GM10266 (cell line): ENCODE measurements at regions not wholly inside any gene's neighbourhood (a gene's known extent, or its start where the extent isn't known, plus 50 kb on each side); places are given as distances from the start of the nearest gene placed in this dataset.
A peak's percentile ranks its signal among the peaks of the same experiment; 100 is the strongest.
"Not testable (repeated sequence)": the region's sequence is repeated elsewhere in the genome, so short reads cannot be mapped to it uniquely, and the experiment has no call there.

ENCODE experiments used
- DNase-seq: peaks from one replicate; pipeline ENCODE4 v3.0.0; 2012; ENCODE audit errors: extremely low spot score
- TF ChIP-seq, protein P1 (sequence below): IDR thresholded peaks from 2 replicates; pipeline ENCODE4 v1.5.1; 2012; ENCODE audit warnings: mild to moderate bottlenecking, low read depth; ENCODE audit not compliant: control insufficient read depth, insufficient read depth; ENCODE audit errors: missing control alignments

DNA sequence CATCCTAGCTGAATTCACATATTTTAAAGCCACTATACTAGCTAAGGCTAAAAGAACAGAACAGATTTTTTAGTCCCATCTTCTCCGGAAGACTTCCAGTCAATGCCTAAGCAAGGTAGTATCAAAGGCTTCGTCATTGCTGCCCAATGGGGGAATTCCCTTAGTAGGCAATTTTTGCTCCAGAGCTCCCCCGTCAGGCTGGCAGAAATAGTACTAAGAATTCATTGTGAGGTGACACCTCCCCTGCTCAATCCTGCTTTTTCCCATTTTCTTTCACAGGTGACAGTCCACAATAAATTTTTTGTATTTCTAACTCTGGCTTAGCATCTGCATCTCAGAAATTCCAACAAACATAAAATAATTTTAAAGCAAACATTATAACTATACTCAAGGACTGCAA is 52.8 kb upstream of the SRSF6 start:
- TF ChIP-seq, protein P1, sequence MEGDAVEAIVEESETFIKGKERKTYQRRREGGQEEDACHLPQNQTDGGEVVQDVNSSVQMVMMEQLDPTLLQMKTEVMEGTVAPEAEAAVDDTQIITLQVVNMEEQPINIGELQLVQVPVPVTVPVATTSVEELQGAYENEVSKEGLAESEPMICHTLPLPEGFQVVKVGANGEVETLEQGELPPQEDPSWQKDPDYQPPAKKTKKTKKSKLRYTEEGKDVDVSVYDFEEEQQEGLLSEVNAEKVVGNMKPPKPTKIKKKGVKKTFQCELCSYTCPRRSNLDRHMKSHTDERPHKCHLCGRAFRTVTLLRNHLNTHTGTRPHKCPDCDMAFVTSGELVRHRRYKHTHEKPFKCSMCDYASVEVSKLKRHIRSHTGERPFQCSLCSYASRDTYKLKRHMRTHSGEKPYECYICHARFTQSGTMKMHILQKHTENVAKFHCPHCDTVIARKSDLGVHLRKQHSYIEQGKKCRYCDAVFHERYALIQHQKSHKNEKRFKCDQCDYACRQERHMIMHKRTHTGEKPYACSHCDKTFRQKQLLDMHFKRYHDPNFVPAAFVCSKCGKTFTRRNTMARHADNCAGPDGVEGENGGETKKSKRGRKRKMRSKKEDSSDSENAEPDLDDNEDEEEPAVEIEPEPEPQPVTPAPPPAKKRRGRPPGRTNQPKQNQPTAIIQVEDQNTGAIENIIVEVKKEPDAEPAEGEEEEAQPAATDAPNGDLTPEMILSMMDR, result peak; percentile 43
- DNase-seq, result peak; percentile 52

DNA sequence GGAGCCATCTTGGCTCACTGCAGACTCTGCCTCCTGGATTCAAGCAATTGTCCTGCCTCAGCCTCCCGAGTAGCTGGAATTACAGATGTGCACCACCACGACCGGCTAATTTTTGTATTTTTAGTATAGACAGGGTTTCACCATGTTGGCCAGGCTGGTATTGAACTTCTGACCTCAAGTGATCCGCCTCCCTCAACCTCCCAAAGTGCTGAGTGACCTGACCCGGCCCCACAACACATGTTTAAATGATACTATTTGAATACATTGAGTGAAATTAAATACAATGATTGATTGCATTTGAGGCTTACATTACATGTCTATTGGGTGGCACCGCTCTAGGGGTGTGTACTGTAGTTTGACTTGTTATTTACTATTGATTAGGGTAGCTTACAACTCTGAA is 56.8 kb upstream of the SRSF6 start:
- DNase-seq, result not testable (repeated sequence)

DNA sequence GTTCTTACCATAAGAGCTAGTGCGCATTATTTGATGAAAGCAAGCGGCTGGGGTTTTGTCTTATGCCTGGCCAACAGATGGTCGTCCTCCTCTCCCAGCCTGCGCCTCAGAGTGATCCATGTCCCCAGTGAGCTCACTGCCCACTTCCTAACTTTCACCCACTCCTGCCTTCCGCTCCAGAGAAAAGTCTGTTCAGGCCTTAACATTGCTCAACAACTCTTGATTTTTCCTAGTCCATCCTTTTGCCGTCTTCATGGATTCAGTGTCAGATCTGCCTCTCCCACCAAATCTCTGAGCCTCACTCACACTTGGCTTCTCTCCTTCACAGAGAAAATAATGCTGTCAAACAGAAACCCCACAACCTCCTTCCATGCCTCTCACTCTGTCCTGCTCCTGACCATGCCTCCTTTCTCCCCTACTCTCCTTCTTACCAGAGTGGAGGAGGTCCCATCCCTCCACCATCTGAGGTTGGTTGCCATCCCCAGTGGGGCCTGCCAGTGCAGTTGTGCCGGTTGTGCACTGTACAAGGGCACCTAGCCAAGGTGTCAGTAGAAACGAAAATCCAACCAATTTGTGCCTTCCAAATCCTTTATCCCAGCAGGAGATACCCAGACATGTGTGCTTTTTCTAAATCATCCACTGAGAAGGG is 58.9 kb upstream of the SRSF6 start:
- DNase-seq, result no peak
- TF ChIP-seq, protein P1, result no peak

DNA sequence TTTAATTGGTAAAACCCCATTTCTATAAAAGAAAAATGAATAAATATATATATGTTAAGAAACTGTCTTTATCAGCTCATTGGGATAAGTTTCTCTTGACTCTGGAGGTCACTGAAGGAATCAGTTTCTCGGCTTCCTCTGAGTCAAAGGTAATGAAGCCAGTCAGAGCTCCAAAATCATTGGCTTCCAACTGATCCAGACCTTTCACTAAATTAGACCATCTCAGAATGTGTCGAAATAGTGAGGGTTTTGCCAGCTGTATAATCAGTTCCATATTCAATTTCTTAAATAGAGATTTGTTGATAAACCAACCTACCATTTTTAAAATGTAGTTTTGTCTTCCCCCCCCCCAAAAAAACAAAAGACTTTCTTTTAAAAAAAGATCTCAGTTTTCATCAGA is 60.5 kb upstream of the SRSF6 start:
- TF ChIP-seq, protein P1, result no peak
- DNase-seq, result no peak

DNA sequence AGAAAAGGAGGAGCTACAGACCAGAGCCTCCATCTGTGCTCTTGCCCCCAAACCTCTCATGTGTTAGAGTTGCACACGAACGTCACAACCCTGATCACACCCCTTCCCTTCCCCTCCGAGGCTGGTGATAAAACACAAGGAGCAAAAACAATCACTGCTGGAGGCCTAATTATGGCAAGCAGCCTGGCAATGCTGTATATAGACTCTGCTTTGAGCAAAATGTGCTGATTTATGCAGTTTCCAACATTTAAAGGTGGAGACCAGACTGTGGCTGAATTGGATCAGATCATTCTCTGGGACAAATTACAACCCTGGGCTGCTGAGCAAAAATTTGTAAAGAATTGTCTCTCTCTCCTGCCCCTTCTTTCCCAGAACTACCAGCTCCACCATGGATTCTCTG is 64.6 kb upstream of the SRSF6 start:
- DNase-seq, result no peak
- TF ChIP-seq, protein P1, result no peak

DNA sequence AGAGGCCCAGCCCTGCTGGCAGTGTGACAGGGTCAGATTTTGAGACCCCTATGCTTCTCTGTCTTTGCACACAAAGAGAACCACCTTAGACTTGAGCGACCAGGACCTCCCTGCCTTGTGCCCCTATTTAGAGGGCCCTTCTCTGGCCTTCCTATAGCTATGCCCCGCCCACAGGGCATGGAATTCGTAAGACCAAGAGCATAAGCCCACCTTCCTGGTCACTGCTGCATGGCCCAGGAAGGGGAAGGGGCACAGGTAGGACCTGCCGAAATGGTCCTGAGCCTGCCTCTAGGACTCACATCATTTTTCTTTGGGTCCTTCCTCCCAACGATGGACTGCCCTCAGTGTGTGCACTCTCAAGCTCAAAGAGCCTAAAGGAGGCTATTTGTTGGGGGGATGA is 65.1 kb upstream of the SRSF6 start:
- no peak for DNase-seq
- TF ChIP-seq, protein P1, result no peak

DNA sequence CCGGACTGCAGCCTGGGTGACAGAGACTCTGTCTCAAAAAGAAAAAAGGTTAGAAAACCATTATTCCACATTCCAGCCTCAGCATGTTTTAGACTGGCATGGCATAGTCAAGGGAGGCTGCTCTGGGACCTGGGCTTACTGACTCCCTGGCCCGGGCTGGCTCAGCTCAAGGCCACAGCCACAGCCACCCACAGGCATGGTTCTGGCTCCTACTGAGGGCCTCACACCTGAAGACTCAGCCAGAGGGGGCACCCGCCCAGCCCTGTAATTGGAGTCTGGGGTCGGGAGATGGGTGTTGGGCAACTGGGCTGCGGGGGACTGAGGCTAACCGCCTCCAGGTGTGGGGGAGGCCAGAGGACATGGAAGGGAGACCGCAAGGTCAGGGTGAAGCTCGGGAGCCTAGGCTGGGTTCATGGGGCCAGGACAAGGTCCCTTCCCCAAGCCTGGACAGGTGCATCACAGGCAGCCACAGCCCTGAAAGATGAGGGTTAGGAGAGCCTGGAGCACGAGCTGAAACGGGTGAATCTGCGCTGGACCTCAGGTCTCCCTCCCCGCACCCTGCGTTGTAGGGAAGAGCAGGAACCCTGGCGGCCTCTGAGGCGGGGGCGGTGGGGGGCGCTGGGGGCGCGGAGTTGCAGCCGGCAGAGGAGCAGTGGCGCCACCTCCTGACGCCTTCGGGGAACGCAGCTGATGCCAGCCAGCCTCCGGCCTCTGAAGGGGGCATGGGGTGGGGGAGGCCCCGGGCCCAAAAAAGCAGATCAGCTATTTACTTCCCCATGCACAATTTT is 67.7 kb upstream of the SRSF6 start:
- TF ChIP-seq, protein P1, result peak; percentile 34
- no peak for DNase-seq
